Tibial nerve (tissue), 4 donors: ENCODE measurements at regions not wholly inside any gene's neighbourhood (a gene's known extent, or its start where the extent isn't known, plus 50 kb on each side); places are given as distances from the start of the nearest gene placed in this dataset.

Source experiments
- DNase-seq, 2 donors: peaks; one replicate each; pipeline ENCODE4 v3.0.0-alpha.2; 2019; ENCODE audit warnings: low spot score in 2 of 2
- H3K27ac ChIP-seq, 4 donors: fragments of 200-600 bp; sonication (generic) in 3 of 4; one replicate each; pipeline ENCODE4 v1.5.1; 2017 to 2019; ENCODE audit warnings: mild to moderate bottlenecking in 1 of 4
- H3K27me3 ChIP-seq, 2 donors: fragments of 200-600 bp; sonication (generic) in 1 of 2; one replicate each; pipeline versions ENCODE4 v1.5.1 to v1.6.0; 2017 to 2019
- H3K36me3 ChIP-seq, 3 donors: fragments of 200-600 bp; sonication (generic); one replicate each; pipeline ENCODE4 v1.5.1; 2018 to 2019
- H3K4me1 ChIP-seq, 4 donors: fragments of 200-600 bp; sonication (generic) in 3 of 4; one replicate each; pipeline ENCODE4 v1.5.1; 2017 to 2019
- H3K4me3 ChIP-seq, 4 donors: fragments of 200-600 bp; sonication (generic) in 3 of 4; one replicate each; pipeline ENCODE4 v1.5.1; 2017 to 2019; ENCODE audit warnings: mild to moderate bottlenecking in 1 of 4, moderate library complexity in 1 of 4
- H3K9me3 ChIP-seq, 4 donors: fragments of 200-600 bp; sonication (generic) in 3 of 4; one replicate each; pipeline ENCODE4 v1.5.1; 2017 to 2019
- CTCF ChIP-seq, 5 experiments: fragments of 200-600 bp in 3 of 5; fragments of 450-650 bp in 2 of 5; sonication (generic) in 3 of 5; IDR thresholded peaks; one replicate each; pipeline ENCODE4 v1.5.1; 2016 to 2019; ENCODE audit warnings: antibody characterized with exemption in 5 of 5, mild to moderate bottlenecking in 3 of 5, moderate library complexity in 2 of 5
- EP300 ChIP-seq, 2 donors: sonication (generic); formaldehyde crosslinking; IDR thresholded peaks; one replicate each; pipeline ENCODE4 v1.6.1; 2017; ENCODE audit warnings: antibody characterized with exemption in 2 of 2, mild to moderate bottlenecking in 1 of 2
- POLR2A ChIP-seq, 2 donors: fragments of 450-650 bp; IDR thresholded peaks; one replicate each; pipeline ENCODE4 v1.6.1; 2017; ENCODE audit warnings: antibody characterized with exemption in 2 of 2, mild to moderate bottlenecking in 2 of 2, moderate library complexity in 2 of 2
- WGBS, 2 donors: methylation state at CpG; one replicate each; pipeline ENCODE4 v1.1.5; 2018; 5-methylcytosine and 5-hydroxymethylcytosine counted together

- no peak overlapping the region for H3K4me3 ChIP-seq
- no peaks in the 10 kb centered on the region for H3K4me1 ChIP-seq
- H3K36me3 ChIP-seq, result no peaks in the 10 kb centered on the region
- H3K27me3 ChIP-seq, result peaks cover 0 to 9% of the 10 kb centered on the region in 2 donors
- TF ChIP-seq EP300 (IDR thresholded peaks at IDR 0.05) (no peak), CTCF (IDR thresholded peaks at IDR 0.05) (no peak), POLR2A (IDR thresholded peaks at IDR 0.05) (no peak)
- no peak for DNase-seq
- no peak overlapping the region for H3K27ac ChIP-seq
- WGBS, 2 donors, result 48 to 53% methylated on average over 10 of the region's 10 CpGs
- no peaks in the 10 kb centered on the region for H3K9me3 ChIP-seq
Measured at GRCh38 chr15:85870216-85871014, 75.7 kb upstream of the KLHL25 start.

DNA sequence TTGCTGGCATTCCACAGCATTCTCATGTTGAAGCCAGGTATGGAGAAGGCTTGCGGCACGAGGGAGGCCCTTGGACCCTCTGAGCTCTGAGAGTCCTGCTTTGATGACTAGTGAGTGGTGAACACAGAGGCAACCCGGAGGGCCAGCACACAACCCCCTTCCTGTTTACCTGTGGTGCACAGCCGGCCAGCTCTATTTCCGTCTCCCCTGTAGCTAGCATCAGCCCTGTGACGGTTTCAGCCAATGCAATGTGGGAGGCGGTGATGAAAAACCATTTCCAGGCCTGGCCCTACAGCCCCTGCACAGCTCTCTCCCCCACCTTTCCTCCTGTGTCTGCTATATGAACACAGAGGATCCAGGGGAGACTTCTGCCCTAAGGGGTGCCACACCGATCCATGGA, 76.8 kb upstream of the KLHL25 start:
- Histone ChIP-seq H3K4me1 (no peaks in the 10 kb centered on the region), H3K36me3 (no peaks in the 10 kb centered on the region), H3K27ac (no peak overlapping the region), H3K27me3 (peaks cover 0 to 9% of the 10 kb centered on the region in 2 donors), H3K4me3 (no peak overlapping the region), H3K9me3 (no peaks in the 10 kb centered on the region)
- WGBS, 2 donors, result 74 to 78% methylated on average over 7 to 8 of the region's 8 CpGs
- TF ChIP-seq CTCF (IDR thresholded peaks at IDR 0.05), result no peak
- no peak for TF ChIP-seq POLR2A (IDR thresholded peaks at IDR 0.05)
- TF ChIP-seq EP300 (IDR thresholded peaks at IDR 0.05), result no peak
- no peak for DNase-seq

DNA sequence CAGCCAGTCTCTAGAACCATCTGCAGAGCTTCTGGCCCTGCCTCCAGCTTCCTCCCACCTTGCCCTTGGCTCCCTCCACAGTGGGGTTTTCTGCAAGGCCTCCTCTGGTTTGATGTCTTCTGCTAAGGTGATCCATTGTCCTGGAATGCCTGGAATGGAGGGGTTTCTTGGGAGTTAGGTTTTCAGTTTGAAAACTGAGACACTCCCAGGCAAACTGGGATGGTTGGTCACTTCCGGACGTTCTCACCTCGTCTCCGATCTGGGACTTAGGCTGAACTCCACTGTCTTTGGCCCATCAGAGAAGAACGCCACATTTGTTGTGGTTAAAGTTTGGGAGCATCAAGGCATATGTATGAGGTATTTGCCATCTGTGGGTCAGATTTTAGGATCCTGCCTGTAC, 77.4 kb upstream of the KLHL25 start:
- DNase-seq, result no peak
- 92% methylated on average over 5 of the region's 5 CpGs for WGBS, 2 donors
- H3K9me3 ChIP-seq, result no peaks in the 10 kb centered on the region
- no peak overlapping the region for H3K4me3 ChIP-seq
- no peaks in the 10 kb centered on the region for H3K4me1 ChIP-seq
- H3K36me3 ChIP-seq, result no peaks in the 10 kb centered on the region
- H3K27ac ChIP-seq, result no peak overlapping the region
- peaks cover 0 to 9% of the 10 kb centered on the region in 2 donors for H3K27me3 ChIP-seq
- no peak for TF ChIP-seq EP300 (IDR thresholded peaks at IDR 0.05)
- no peak for TF ChIP-seq CTCF (IDR thresholded peaks at IDR 0.05)
- no peak for TF ChIP-seq POLR2A (IDR thresholded peaks at IDR 0.05)

GRCh38 chr15:85874236-85874635, 79.5 kb upstream of the KLHL25 start:
- no peak for TF ChIP-seq CTCF (IDR thresholded peaks at IDR 0.05)
- TF ChIP-seq POLR2A (IDR thresholded peaks at IDR 0.05), result no peak
- TF ChIP-seq EP300 (IDR thresholded peaks at IDR 0.05), result no peak
- Histone ChIP-seq H3K4me3 (no peak overlapping the region), H3K4me1 (no peaks in the 10 kb centered on the region), H3K36me3 (no peaks in the 10 kb centered on the region), H3K9me3 (no peaks in the 10 kb centered on the region), H3K27me3 (peaks cover 0 to 14% of the 10 kb centered on the region in 2 donors), H3K27ac (no peak overlapping the region)
- 84 to 88% methylated on average over 2 of the region's 2 CpGs for WGBS, 2 donors
- no peak for DNase-seq

DNA sequence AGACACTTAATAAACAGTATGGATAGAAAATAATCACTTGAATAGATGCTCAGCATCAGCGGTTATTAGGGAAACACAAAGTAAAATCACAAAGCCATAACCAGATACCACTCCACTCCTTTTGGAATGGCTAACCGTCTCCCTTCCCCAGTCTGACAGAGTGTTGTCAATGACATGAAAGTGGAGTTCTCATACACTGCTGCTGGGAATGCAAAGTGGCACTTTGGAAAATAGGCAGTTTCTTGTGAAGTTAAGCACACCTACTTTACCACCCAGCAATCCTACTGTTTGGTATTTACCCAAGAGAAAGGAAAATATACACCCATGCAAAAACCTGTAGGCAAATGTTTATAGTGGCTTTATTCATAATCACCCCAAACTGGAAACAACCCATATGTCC, 81.0 kb upstream of the KLHL25 start:
- Histone ChIP-seq H3K9me3 (no peaks in the 10 kb centered on the region), H3K4me3 (no peak overlapping the region), H3K27me3 (peaks cover 0 to 14% of the 10 kb centered on the region in 2 donors), H3K4me1 (no peaks in the 10 kb centered on the region), H3K27ac (no peak overlapping the region), H3K36me3 (no peaks in the 10 kb centered on the region)
- TF ChIP-seq POLR2A (IDR thresholded peaks at IDR 0.05), result no peak
- TF ChIP-seq EP300 (IDR thresholded peaks at IDR 0.05), result no peak
- no peak for TF ChIP-seq CTCF (IDR thresholded peaks at IDR 0.05)
- DNase-seq, result no peak
- 74 to 81% methylated on average over 2 of the region's 2 CpGs for WGBS, 2 donors
